ENCODE measurements at regions not wholly inside any gene's neighbourhood (a gene's known extent, or its start where the extent isn't known, plus 50 kb on each side); places are given as distances from the start of the nearest gene placed in this dataset.

DNA sequence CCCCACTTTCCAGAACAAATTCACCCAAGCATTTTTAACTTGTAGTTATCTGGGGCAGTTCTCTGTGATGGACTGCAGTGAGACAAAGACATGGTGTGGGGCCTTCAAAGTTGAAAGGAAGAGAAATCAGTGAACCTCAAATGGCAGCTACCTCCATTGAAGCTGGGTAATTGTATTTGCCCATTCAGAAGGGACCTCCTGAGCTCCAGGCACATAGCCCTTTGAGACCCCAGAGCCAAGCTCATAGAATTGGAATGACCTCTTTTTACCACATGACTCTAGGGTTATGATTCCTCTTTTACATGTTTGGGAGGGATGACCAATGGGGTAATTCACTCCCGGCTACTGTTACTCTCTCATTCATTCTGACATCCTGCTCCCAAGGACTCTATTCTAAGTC is 368.4 kb upstream of the ITGA1 start:
- Histone ChIP-seq H3K27ac (no peak overlapping the region), H3K9me3 (no peaks in the 10 kb centered on the region), H3K36me3 (ENCODE audit: insufficient read depth in 1 of 2, low read depth in 1 of 2) (no peaks in the 10 kb centered on the region), H3K27me3 (ENCODE audit: insufficient read depth in 3 of 3, low read length in 2 of 3) (no peaks in the 10 kb centered on the region), H3K4me3 (no peak overlapping the region), H3K4me1 (no peaks in the 10 kb centered on the region)
- ATAC-seq (no peak), DNase-seq (no peak)
- intact Hi-C loops (cut with DNase I) = no loop called here
- TF ChIP-seq, protein P1, sequence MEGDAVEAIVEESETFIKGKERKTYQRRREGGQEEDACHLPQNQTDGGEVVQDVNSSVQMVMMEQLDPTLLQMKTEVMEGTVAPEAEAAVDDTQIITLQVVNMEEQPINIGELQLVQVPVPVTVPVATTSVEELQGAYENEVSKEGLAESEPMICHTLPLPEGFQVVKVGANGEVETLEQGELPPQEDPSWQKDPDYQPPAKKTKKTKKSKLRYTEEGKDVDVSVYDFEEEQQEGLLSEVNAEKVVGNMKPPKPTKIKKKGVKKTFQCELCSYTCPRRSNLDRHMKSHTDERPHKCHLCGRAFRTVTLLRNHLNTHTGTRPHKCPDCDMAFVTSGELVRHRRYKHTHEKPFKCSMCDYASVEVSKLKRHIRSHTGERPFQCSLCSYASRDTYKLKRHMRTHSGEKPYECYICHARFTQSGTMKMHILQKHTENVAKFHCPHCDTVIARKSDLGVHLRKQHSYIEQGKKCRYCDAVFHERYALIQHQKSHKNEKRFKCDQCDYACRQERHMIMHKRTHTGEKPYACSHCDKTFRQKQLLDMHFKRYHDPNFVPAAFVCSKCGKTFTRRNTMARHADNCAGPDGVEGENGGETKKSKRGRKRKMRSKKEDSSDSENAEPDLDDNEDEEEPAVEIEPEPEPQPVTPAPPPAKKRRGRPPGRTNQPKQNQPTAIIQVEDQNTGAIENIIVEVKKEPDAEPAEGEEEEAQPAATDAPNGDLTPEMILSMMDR (IDR thresholded peaks at IDR 0.05) = no peak
- WGBS, 3 donors = 50 to 69% (median 52%) methylated on average over 1 of the region's 1 CpG

DNA sequence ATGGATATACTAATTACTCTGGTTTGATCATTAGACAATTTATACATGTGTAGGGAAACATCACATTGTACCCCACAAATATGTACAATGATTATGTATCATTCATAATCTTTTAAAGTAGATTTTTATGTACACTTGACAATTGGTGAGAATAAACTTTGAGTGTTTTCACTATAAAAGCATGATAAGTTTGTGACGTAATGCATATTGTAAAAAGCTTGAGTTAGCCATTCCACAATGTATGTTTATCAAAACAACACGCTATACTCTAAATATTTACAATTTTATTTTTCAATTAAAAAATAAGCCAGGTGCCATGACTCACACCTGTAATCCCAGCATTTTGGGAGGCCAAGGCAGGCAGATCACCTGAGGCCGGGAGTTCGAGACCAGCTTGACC is 360.1 kb upstream of the ITGA1 start:
- Histone ChIP-seq H3K27me3 (ENCODE audit: insufficient read depth in 3 of 3, low read length in 2 of 3) (no peaks in the 10 kb centered on the region), H3K4me3 (no peak overlapping the region), H3K27ac (no peak overlapping the region), H3K9me3 (no peaks in the 10 kb centered on the region), H3K4me1 (no peaks in the 10 kb centered on the region), H3K36me3 (ENCODE audit: insufficient read depth in 1 of 2, low read depth in 1 of 2) (no peaks in the 10 kb centered on the region)
- ATAC-seq = no peak
- no peak for DNase-seq
- WGBS, 3 donors = 92 to 97% (median 97%) methylated on average over 4 of the region's 4 CpGs
- intact Hi-C loops (cut with DNase I) = no loop called here
- TF ChIP-seq, protein P1 (IDR thresholded peaks at IDR 0.05) = no peak

GRCh38 chr5:52428977-52429489 is 358.7 kb upstream of the ITGA1 start:
- H3K27ac ChIP-seq = no peak overlapping the region
- 84 to 90% (median 90%) methylated on average over 3 of the region's 3 CpGs for WGBS, 3 donors
- no peak for ATAC-seq
- H3K4me3 ChIP-seq = no peak overlapping the region
- DNase-seq = no peak
- no peaks in the 10 kb centered on the region for H3K4me1 ChIP-seq
- H3K9me3 ChIP-seq = no peaks in the 10 kb centered on the region
- no peaks in the 10 kb centered on the region for H3K27me3 ChIP-seq (ENCODE audit: insufficient read depth in 3 of 3, low read length in 2 of 3)
- TF ChIP-seq, protein P1 (IDR thresholded peaks at IDR 0.05) = no peak
- intact Hi-C loops (cut with DNase I) = no loop called here
- no peaks in the 10 kb centered on the region for H3K36me3 ChIP-seq (ENCODE audit: insufficient read depth in 1 of 2, low read depth in 1 of 2)

DNA sequence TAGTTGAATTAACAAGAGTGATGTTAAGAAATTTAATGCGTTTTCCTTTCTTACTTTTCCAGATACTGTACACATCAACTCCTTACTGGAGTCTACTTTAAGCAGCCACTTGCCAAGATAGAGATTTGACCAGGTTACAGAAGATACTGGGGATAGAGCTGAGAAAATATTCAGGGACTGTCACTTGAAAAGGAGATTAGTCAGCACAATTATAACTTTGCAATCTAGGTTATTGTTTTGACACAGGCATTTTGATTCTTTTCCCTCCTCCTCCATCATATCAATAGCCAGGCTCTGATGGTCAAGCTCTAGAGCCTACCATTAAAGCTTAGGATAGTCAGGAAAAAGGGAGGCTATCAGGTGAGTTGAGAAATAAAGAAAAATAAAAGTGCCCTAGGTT is 345.9 kb upstream of the ITGA1 start:
- Histone ChIP-seq H3K9me3 (no peaks in the 10 kb centered on the region), H3K4me3 (no peak overlapping the region), H3K36me3 (ENCODE audit: insufficient read depth in 1 of 2, low read depth in 1 of 2) (no peaks in the 10 kb centered on the region), H3K27me3 (ENCODE audit: insufficient read depth in 3 of 3, low read length in 2 of 3) (peaks cover 0 to under 1% (median 0%) of the 10 kb centered on the region in 3 donors), H3K27ac (no peak overlapping the region), H3K4me1 (no peaks in the 10 kb centered on the region)
- 92 to 97% (median 97%) methylated on average over 1 of the region's 1 CpG for WGBS, 3 donors
- ATAC-seq (no peak), DNase-seq (no peak)
- intact Hi-C loops (cut with DNase I) = no loop called here
- TF ChIP-seq, protein P1 (IDR thresholded peaks at IDR 0.05) = no peak

GRCh38 chr5:52443187-52443586 is 344.5 kb upstream of the ITGA1 start:
- Histone ChIP-seq H3K9me3 (no peaks in the 10 kb centered on the region), H3K4me3 (no peak overlapping the region), H3K27me3 (ENCODE audit: insufficient read depth in 3 of 3, low read length in 2 of 3) (no peaks in the 10 kb centered on the region), H3K36me3 (ENCODE audit: insufficient read depth in 1 of 2, low read depth in 1 of 2) (no peaks in the 10 kb centered on the region), H3K27ac (no peak overlapping the region), H3K4me1 (no peaks in the 10 kb centered on the region)
- TF ChIP-seq, protein P1 (IDR thresholded peaks at IDR 0.05) = no peak
- 93 to 94% (median 94%) methylated on average over 3 of the region's 3 CpGs for WGBS, 3 donors
- intact Hi-C loops (cut with DNase I) = no loop called here
- DNase-seq = no peak
- no peak for ATAC-seq

All from psoas muscle (tissue), 7 donors.